ENCODE measurements at regions not wholly inside any gene's neighbourhood (a gene's known extent, or its start where the extent isn't known, plus 50 kb on each side); places are given as distances from the start of the nearest gene placed in this dataset.

DNA sequence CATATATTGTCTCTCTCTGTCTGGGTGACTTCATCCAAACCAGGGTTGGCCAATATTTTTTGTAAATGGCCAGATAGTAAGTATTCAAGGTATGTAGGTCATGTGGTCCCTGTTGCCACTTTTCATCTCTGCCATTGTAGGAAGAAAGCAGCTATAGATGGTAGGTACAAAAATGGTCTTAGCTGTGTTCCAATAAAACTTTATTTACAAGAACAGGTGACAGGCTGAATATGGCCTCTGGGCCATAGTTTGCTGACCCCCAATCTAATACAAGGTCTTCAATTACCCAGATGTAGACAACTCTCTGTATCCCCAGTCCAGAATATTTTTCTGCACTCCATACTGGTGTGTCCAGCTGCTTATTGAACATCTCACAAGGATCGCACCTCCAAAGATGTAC is 166.2 kb upstream of the FZD8 start:
- H3K36me3 ChIP-seq (replicated peaks; ENCODE audit: insufficient read depth, low read length) = no peaks in the 10 kb centered on the region
- no peak overlapping the region for H2AFZ ChIP-seq (ENCODE audit: low read length)
- H3K27me3 ChIP-seq (replicated peaks; ENCODE audit: insufficient read depth, low read length) = no peaks in the 10 kb centered on the region
- no peaks in the 10 kb centered on the region for H3K79me2 ChIP-seq (ENCODE audit: low read length)
- DNase-seq = no peak
- no peak overlapping the region for H3K4me3 ChIP-seq (ENCODE audit: low read length)
- no peak for TF ChIP-seq EZH2phosphoT487 (IDR thresholded peaks at IDR 0.05; ENCODE audit: low read length)
- H4K20me1 ChIP-seq (ENCODE audit: insufficient read depth, low read length) = no peaks in the 10 kb centered on the region
- H3K9me2 ChIP-seq (replicated peaks; ENCODE audit: insufficient read depth, low read length) = no peaks in the 10 kb centered on the region
- H3K4me2 ChIP-seq (ENCODE audit: low read depth, low read length) = no peak overlapping the region
- no peaks in the 10 kb centered on the region for H3K4me1 ChIP-seq (ENCODE audit: low read length)
- no peak overlapping the region for H3K9ac ChIP-seq (ENCODE audit: low read length)
- no peak overlapping the region for H3K27ac ChIP-seq (ENCODE audit: low read length)
- H3F3A ChIP-seq (ENCODE audit: insufficient read depth, low read length) = no peaks in the 10 kb centered on the region
- H3K9me3 ChIP-seq (replicated peaks; ENCODE audit: insufficient read depth, low read length) = no peaks in the 10 kb centered on the region

DNA sequence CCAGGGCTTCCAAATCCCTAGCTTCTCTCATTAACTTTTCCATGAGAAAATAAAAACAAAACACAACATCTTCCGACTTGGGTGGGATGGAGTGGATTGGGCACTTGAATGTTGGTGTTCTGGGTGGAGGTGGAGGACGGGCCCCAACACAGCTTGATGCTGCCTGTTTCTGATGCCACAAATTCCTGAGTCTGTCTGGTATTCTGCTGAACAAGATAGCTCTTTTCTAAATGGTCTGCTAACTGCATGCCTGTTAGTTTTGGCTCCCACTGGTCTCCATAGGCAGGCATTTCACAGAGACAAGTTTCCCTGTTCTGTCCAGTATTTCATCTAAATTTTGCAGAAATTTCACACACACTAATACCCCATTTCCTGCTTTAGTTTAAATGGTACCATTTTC is 160.9 kb upstream of the FZD8 start:
- Histone ChIP-seq H3K27ac (ENCODE audit: low read length) (no peak overlapping the region), H3K4me1 (ENCODE audit: low read length) (no peaks in the 10 kb centered on the region), H3K4me2 (ENCODE audit: low read depth, low read length) (no peak overlapping the region), H2AFZ (ENCODE audit: low read length) (no peak overlapping the region), H3K9me3 (replicated peaks; ENCODE audit: insufficient read depth, low read length) (no peaks in the 10 kb centered on the region), H3K9me2 (replicated peaks; ENCODE audit: insufficient read depth, low read length) (no peaks in the 10 kb centered on the region), H3K27me3 (replicated peaks; ENCODE audit: insufficient read depth, low read length) (no peaks in the 10 kb centered on the region), H4K20me1 (ENCODE audit: insufficient read depth, low read length) (no peaks in the 10 kb centered on the region), H3K9ac (ENCODE audit: low read length) (no peak overlapping the region), H3F3A (ENCODE audit: insufficient read depth, low read length) (no peaks in the 10 kb centered on the region), H3K4me3 (ENCODE audit: low read length) (no peak overlapping the region), H3K36me3 (replicated peaks; ENCODE audit: insufficient read depth, low read length) (no peaks in the 10 kb centered on the region), H3K79me2 (ENCODE audit: low read length) (no peaks in the 10 kb centered on the region)
- DNase-seq = no peak
- TF ChIP-seq, protein P1, sequence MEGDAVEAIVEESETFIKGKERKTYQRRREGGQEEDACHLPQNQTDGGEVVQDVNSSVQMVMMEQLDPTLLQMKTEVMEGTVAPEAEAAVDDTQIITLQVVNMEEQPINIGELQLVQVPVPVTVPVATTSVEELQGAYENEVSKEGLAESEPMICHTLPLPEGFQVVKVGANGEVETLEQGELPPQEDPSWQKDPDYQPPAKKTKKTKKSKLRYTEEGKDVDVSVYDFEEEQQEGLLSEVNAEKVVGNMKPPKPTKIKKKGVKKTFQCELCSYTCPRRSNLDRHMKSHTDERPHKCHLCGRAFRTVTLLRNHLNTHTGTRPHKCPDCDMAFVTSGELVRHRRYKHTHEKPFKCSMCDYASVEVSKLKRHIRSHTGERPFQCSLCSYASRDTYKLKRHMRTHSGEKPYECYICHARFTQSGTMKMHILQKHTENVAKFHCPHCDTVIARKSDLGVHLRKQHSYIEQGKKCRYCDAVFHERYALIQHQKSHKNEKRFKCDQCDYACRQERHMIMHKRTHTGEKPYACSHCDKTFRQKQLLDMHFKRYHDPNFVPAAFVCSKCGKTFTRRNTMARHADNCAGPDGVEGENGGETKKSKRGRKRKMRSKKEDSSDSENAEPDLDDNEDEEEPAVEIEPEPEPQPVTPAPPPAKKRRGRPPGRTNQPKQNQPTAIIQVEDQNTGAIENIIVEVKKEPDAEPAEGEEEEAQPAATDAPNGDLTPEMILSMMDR (IDR thresholded peaks at IDR 0.05; ENCODE audit: low read length) = no peak
- TF ChIP-seq EZH2 (optimal IDR thresholded peaks at IDR 0.05; ENCODE audit: low read depth, low read length) (no peak), EZH2phosphoT487 (IDR thresholded peaks at IDR 0.05; ENCODE audit: low read length) (no peak)

- no peak overlapping the region for H3K27ac ChIP-seq (ENCODE audit: low read length)
- H3K27me3 ChIP-seq (replicated peaks; ENCODE audit: insufficient read depth, low read length) = no peaks in the 10 kb centered on the region
- no peak overlapping the region for H3K4me2 ChIP-seq (ENCODE audit: low read depth, low read length)
- no peaks in the 10 kb centered on the region for H3K79me2 ChIP-seq (ENCODE audit: low read length)
- H3F3A ChIP-seq (ENCODE audit: insufficient read depth, low read length) = no peaks in the 10 kb centered on the region
- H2AFZ ChIP-seq (ENCODE audit: low read length) = no peak overlapping the region
- no peaks in the 10 kb centered on the region for H3K9me3 ChIP-seq (replicated peaks; ENCODE audit: insufficient read depth, low read length)
- TF ChIP-seq EZH2 (optimal IDR thresholded peaks at IDR 0.05; ENCODE audit: low read depth, low read length) = no peak
- no peak for TF ChIP-seq EZH2phosphoT487 (IDR thresholded peaks at IDR 0.05; ENCODE audit: low read length)
- TF ChIP-seq, protein P1 (IDR thresholded peaks at IDR 0.05; ENCODE audit: low read length) = no peak
- H4K20me1 ChIP-seq (ENCODE audit: insufficient read depth, low read length) = no peaks in the 10 kb centered on the region
- no peaks in the 10 kb centered on the region for H3K9me2 ChIP-seq (replicated peaks; ENCODE audit: insufficient read depth, low read length)
- no peak overlapping the region for H3K9ac ChIP-seq (ENCODE audit: low read length)
- no peaks in the 10 kb centered on the region for H3K36me3 ChIP-seq (replicated peaks; ENCODE audit: insufficient read depth, low read length)
- H3K4me1 ChIP-seq (ENCODE audit: low read length) = no peaks in the 10 kb centered on the region
- no peak overlapping the region for H3K4me3 ChIP-seq (ENCODE audit: low read length)
- no peak for DNase-seq
Observed at GRCh38 chr10:35797187-35797586, 155.1 kb upstream of the FZD8 start.

DNA sequence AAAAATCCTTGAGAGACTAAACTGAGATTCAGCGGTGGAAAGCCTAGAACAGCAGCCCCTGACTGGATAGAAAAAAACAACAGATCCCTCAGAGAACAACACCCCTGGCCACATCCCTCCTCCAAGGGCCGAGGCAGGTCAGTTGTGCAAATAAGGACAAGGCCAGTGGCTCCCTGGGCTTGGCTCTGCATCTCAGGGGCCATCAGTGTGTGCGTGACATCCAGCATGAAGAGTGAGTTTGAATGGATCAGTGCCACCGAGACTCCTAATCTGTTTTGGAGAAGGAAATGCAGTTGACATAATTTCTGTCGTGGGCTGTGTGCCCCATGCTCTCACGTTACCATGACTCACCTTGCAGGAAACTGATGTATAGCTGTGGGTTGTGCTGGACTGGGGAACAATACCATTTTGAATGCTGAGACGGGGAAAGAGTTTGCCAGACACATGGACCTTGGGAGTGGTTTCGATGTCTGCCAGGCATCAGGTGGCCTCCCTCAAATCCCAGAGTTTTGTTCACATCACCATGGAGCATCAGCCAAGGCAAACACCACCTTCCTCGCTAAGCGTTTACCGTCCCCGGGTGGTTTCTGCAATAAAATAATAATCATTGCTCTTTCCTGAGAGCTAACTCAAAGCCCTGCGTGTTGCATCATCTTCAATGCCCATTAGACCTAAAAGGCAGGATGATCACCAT is 153.2 kb upstream of the FZD8 start:
- H3K27me3 ChIP-seq (replicated peaks; ENCODE audit: insufficient read depth, low read length) = no peaks in the 10 kb centered on the region
- H3K36me3 ChIP-seq (replicated peaks; ENCODE audit: insufficient read depth, low read length) = no peaks in the 10 kb centered on the region
- no peak overlapping the region for H2AFZ ChIP-seq (ENCODE audit: low read length)
- H3K4me1 ChIP-seq (ENCODE audit: low read length) = no peaks in the 10 kb centered on the region
- no peak for DNase-seq
- no peaks in the 10 kb centered on the region for H3K9me3 ChIP-seq (replicated peaks; ENCODE audit: insufficient read depth, low read length)
- H3K9me2 ChIP-seq (replicated peaks; ENCODE audit: insufficient read depth, low read length) = no peaks in the 10 kb centered on the region
- no peaks in the 10 kb centered on the region for H3F3A ChIP-seq (ENCODE audit: insufficient read depth, low read length)
- H3K4me2 ChIP-seq (ENCODE audit: low read depth, low read length) = no peak overlapping the region
- no peak for TF ChIP-seq EZH2phosphoT487 (IDR thresholded peaks at IDR 0.05; ENCODE audit: low read length)
- no peak for TF ChIP-seq EZH2 (optimal IDR thresholded peaks at IDR 0.05; ENCODE audit: low read depth, low read length)
- TF ChIP-seq, protein P1 (IDR thresholded peaks at IDR 0.05; ENCODE audit: low read length) = no peak
- no peak overlapping the region for H3K4me3 ChIP-seq (ENCODE audit: low read length)
- no peaks in the 10 kb centered on the region for H4K20me1 ChIP-seq (ENCODE audit: insufficient read depth, low read length)
- H3K27ac ChIP-seq (ENCODE audit: low read length) = no peak overlapping the region
- H3K9ac ChIP-seq (ENCODE audit: low read length) = no peak overlapping the region
- no peaks in the 10 kb centered on the region for H3K79me2 ChIP-seq (ENCODE audit: low read length)

Measured in MM.1S (cell line).